ENCODE measurements at regions not wholly inside any gene's neighbourhood (a gene's known extent, or its start where the extent isn't known, plus 50 kb on each side); places are given as distances from the start of the nearest gene placed in this dataset.

DNA sequence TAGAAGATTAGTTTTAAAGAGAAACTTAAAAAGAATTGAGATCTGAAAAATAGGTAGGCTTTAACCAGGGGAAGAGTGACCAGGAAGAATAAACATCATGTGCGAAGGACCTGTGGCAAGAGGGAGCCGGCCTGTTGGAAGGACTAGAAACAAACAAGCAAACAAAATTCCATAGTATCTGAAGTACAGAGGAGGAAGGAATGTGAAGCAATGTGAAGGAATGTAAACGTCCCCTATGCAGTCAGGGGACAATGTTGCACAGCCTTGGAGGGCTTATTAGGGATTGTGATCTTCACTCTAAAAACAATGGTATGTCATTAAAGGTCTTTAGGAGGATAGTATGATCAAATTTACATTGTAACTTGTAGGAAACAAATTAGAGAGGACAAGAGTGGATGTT, 84.4 kb upstream of the PLCL2 start:
- Histone ChIP-seq H3K4me2 (ENCODE audit: low read depth, low read length, poor library complexity, severe bottlenecking) (no peak overlapping the region), H3K36me3 (ENCODE audit: insufficient read depth, low read length) (no peaks in the 10 kb centered on the region), H3K9me2 (replicated peaks; ENCODE audit: insufficient read depth, low read length) (no peaks in the 10 kb centered on the region), H3K4me1 (ENCODE audit: low read length) (peaks cover 4% of the 10 kb centered on the region), H3K9ac (ENCODE audit: low read length) (no peak overlapping the region), H3K27me3 (ENCODE audit: low read length) (no peaks in the 10 kb centered on the region), H3K9me3 (ENCODE audit: low read length) (no peaks in the 10 kb centered on the region), H2AFZ (ENCODE audit: low read length) (no peak overlapping the region), H4K20me1 (ENCODE audit: insufficient read depth, low read depth, low read length) (no peaks in the 10 kb centered on the region), H3K27ac (ENCODE audit: low read length) (no peak overlapping the region), H3K4me3 (ENCODE audit: low read length) (no peak overlapping the region), H3K79me2 (ENCODE audit: low read length) (no peaks in the 10 kb centered on the region)
- no peak for DNase-seq

DNA sequence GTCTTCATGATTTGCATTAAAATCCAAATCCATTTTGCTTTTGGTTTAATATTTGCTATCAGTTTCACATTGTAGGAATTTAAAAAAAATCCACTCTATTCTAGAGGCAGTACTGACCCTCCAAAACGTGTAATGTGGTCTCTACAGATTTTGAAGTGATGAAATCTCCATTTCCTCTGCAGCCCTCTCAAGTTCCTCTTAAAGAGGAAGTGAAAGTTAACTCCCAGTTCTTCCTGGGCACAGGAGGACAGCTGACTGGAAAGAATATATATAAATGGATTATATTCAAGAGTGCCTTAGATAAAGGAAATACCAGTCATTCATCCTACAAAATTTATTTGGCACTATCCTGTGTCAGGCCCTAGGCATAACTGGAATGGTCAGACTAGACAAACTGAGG, 83.5 kb upstream of the PLCL2 start:
- no peaks in the 10 kb centered on the region for H3K9me3 ChIP-seq (ENCODE audit: low read length)
- H3K9ac ChIP-seq (ENCODE audit: low read length): no peak overlapping the region
- H3K36me3 ChIP-seq (ENCODE audit: insufficient read depth, low read length): no peaks in the 10 kb centered on the region
- H3K79me2 ChIP-seq (ENCODE audit: low read length): no peaks in the 10 kb centered on the region
- no peak overlapping the region for H3K4me3 ChIP-seq (ENCODE audit: low read length)
- H3K27me3 ChIP-seq (ENCODE audit: low read length): no peaks in the 10 kb centered on the region
- H3K4me1 ChIP-seq (ENCODE audit: low read length): peaks cover 4% of the 10 kb centered on the region
- DNase-seq: no peak
- no peak overlapping the region for H2AFZ ChIP-seq (ENCODE audit: low read length)
- no peaks in the 10 kb centered on the region for H3K9me2 ChIP-seq (replicated peaks; ENCODE audit: insufficient read depth, low read length)
- no peak overlapping the region for H3K27ac ChIP-seq (ENCODE audit: low read length)
- H4K20me1 ChIP-seq (ENCODE audit: insufficient read depth, low read depth, low read length): no peaks in the 10 kb centered on the region
- no peak overlapping the region for H3K4me2 ChIP-seq (ENCODE audit: low read depth, low read length, poor library complexity, severe bottlenecking)

DNA sequence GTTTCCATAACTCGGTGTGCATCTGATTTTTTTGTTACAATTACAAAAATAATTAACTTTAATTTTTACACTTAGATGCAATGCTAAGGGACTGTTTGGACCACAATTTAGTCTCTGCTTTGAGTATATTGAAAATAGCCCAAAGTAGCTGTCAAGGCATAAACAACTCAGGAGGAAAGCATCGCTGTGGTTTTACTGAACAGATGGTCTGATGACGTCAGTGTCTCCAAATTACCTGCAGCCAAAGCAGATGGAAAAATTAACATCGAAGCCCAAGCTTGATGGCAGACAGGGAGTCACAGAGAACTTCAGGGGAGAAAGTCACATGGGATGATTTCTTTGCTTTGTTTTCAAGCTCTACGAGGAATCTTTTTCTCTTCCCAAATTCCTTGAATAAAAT, 83.1 kb upstream of the PLCL2 start:
- Histone ChIP-seq H3K9me3 (ENCODE audit: low read length) (no peaks in the 10 kb centered on the region), H3K27ac (ENCODE audit: low read length) (no peak overlapping the region), H3K9me2 (replicated peaks; ENCODE audit: insufficient read depth, low read length) (no peaks in the 10 kb centered on the region), H3K9ac (ENCODE audit: low read length) (no peak overlapping the region), H3K4me3 (ENCODE audit: low read length) (no peak overlapping the region), H3K4me2 (ENCODE audit: low read depth, low read length, poor library complexity, severe bottlenecking) (no peak overlapping the region), H2AFZ (ENCODE audit: low read length) (no peak overlapping the region), H3K27me3 (ENCODE audit: low read length) (no peaks in the 10 kb centered on the region), H3K36me3 (ENCODE audit: insufficient read depth, low read length) (no peaks in the 10 kb centered on the region), H4K20me1 (ENCODE audit: insufficient read depth, low read depth, low read length) (no peaks in the 10 kb centered on the region), H3K79me2 (ENCODE audit: low read length) (no peaks in the 10 kb centered on the region), H3K4me1 (ENCODE audit: low read length) (peaks cover 4% of the 10 kb centered on the region)
- DNase-seq: no peak

DNA sequence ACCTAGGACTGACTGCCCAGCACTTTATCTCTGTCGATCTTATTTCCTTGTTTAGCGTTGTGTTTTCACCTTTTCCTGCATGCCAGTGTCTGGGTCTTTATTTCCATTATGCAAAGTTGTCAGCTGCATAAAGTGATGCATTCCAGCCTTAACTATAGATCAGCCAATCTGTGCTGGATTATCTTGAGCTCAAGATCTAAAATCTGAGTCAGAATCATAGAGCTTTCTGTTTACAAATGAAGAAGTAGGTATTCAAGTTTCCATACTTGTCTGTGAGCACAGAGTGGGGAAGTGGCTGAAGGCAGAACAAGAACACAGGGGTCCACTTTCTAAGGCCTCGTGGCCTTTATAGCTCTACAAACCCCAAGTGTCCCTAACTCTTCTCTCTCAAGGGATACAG, 82.4 kb upstream of the PLCL2 start:
- Histone ChIP-seq H3K9me2 (replicated peaks; ENCODE audit: insufficient read depth, low read length) (no peaks in the 10 kb centered on the region), H4K20me1 (ENCODE audit: insufficient read depth, low read depth, low read length) (no peaks in the 10 kb centered on the region), H3K36me3 (ENCODE audit: insufficient read depth, low read length) (no peaks in the 10 kb centered on the region), H3K9me3 (ENCODE audit: low read length) (no peaks in the 10 kb centered on the region), H3K79me2 (ENCODE audit: low read length) (no peaks in the 10 kb centered on the region), H3K27ac (ENCODE audit: low read length) (no peak overlapping the region), H3K27me3 (ENCODE audit: low read length) (no peaks in the 10 kb centered on the region), H3K4me3 (ENCODE audit: low read length) (no peak overlapping the region), H2AFZ (ENCODE audit: low read length) (no peak overlapping the region), H3K4me1 (ENCODE audit: low read length) (peaks cover 4% of the 10 kb centered on the region), H3K9ac (ENCODE audit: low read length) (no peak overlapping the region), H3K4me2 (ENCODE audit: low read depth, low read length, poor library complexity, severe bottlenecking) (no peak overlapping the region)
- no peak for DNase-seq

DNA sequence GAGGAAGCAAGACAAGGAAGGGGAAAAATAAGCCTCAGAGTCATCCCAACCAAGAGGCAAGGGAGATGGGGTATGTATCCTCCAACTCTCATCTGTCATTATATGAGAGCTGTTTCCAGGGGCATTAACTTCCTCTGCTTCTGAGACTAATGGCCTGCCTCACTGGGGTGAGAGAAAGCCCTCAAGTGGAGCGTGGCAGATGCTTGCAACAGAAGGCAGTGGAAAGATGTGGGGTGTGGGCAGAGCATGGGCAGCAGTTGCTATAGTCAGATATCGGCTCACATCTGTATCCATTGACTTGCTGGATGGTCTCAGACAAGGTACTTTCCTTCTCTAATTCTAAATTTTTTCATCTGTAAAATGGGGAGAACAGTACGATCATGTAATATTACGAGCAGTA, 81.7 kb upstream of the PLCL2 start:
- Histone ChIP-seq H3K4me2 (ENCODE audit: low read depth, low read length, poor library complexity, severe bottlenecking) (no peak overlapping the region), H3K9me2 (replicated peaks; ENCODE audit: insufficient read depth, low read length) (no peaks in the 10 kb centered on the region), H3K4me3 (ENCODE audit: low read length) (no peak overlapping the region), H3K4me1 (ENCODE audit: low read length) (peaks cover 4% of the 10 kb centered on the region), H3K27ac (ENCODE audit: low read length) (no peak overlapping the region), H3K79me2 (ENCODE audit: low read length) (no peaks in the 10 kb centered on the region), H2AFZ (ENCODE audit: low read length) (no peak overlapping the region), H3K36me3 (ENCODE audit: insufficient read depth, low read length) (no peaks in the 10 kb centered on the region), H3K9ac (ENCODE audit: low read length) (no peak overlapping the region), H3K9me3 (ENCODE audit: low read length) (no peaks in the 10 kb centered on the region), H4K20me1 (ENCODE audit: insufficient read depth, low read depth, low read length) (no peaks in the 10 kb centered on the region), H3K27me3 (ENCODE audit: low read length) (no peaks in the 10 kb centered on the region)
- DNase-seq: no peak

GRCh38 chr3:16807391-16807790, 77.4 kb upstream of the PLCL2 start:
- H3K4me3 ChIP-seq (ENCODE audit: low read length): no peak overlapping the region
- no peaks in the 10 kb centered on the region for H3K79me2 ChIP-seq (ENCODE audit: low read length)
- H3K27ac ChIP-seq (ENCODE audit: low read length): no peak overlapping the region
- no peaks in the 10 kb centered on the region for H3K4me1 ChIP-seq (ENCODE audit: low read length)
- no peak for DNase-seq
- H3K9me2 ChIP-seq (replicated peaks; ENCODE audit: insufficient read depth, low read length): no peaks in the 10 kb centered on the region
- H2AFZ ChIP-seq (ENCODE audit: low read length): no peak overlapping the region
- H4K20me1 ChIP-seq (ENCODE audit: insufficient read depth, low read depth, low read length): no peaks in the 10 kb centered on the region
- no peaks in the 10 kb centered on the region for H3K36me3 ChIP-seq (ENCODE audit: insufficient read depth, low read length)
- no peak overlapping the region for H3K4me2 ChIP-seq (ENCODE audit: low read depth, low read length, poor library complexity, severe bottlenecking)
- H3K9me3 ChIP-seq (ENCODE audit: low read length): no peaks in the 10 kb centered on the region
- no peak overlapping the region for H3K9ac ChIP-seq (ENCODE audit: low read length)
- no peaks in the 10 kb centered on the region for H3K27me3 ChIP-seq (ENCODE audit: low read length)

DNA sequence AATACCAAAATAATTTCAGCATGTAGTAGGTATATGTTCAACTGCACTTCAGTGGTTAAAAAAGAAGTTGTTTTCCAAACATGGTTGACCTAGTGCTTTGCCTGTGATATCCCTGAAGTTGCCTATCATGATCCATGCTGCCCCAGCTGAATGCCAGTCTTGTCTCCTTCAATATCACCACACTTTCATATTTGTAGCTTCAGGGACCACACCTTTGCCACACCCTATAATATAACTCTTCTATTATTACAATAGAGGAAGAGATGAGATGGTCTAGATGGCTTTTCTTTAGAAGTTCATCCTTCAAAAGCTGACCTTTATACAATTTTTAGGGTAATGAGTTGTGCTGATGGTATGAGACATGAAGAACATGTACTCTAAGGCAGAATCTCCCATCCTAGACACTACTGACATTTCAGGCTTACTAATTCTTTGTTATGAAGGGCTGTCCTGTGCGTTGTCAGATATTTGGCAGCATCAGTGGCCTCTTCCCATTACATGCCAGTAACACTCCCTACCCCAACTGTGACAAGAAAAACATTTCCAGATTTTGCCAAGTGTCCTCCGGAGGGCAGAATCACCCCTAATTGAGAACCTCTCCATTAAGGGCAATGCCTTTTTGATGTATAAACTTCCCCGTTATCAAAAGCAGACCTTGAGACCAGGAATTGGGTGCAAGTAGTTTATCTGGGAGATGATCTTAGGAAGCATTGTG, 76.2 kb upstream of the PLCL2 start:
- no peaks in the 10 kb centered on the region for H3K27me3 ChIP-seq (ENCODE audit: low read length)
- DNase-seq: no peak
- no peak overlapping the region for H3K27ac ChIP-seq (ENCODE audit: low read length)
- no peak overlapping the region for H3K4me3 ChIP-seq (ENCODE audit: low read length)
- no peaks in the 10 kb centered on the region for H4K20me1 ChIP-seq (ENCODE audit: insufficient read depth, low read depth, low read length)
- H3K4me2 ChIP-seq (ENCODE audit: low read depth, low read length, poor library complexity, severe bottlenecking): no peak overlapping the region
- H3K79me2 ChIP-seq (ENCODE audit: low read length): no peaks in the 10 kb centered on the region
- no peaks in the 10 kb centered on the region for H3K4me1 ChIP-seq (ENCODE audit: low read length)
- no peaks in the 10 kb centered on the region for H3K9me3 ChIP-seq (ENCODE audit: low read length)
- H3K9me2 ChIP-seq (replicated peaks; ENCODE audit: insufficient read depth, low read length): no peaks in the 10 kb centered on the region
- H3K9ac ChIP-seq (ENCODE audit: low read length): no peak overlapping the region
- H3K36me3 ChIP-seq (ENCODE audit: insufficient read depth, low read length): no peaks in the 10 kb centered on the region
- no peak overlapping the region for H2AFZ ChIP-seq (ENCODE audit: low read length)

DNA sequence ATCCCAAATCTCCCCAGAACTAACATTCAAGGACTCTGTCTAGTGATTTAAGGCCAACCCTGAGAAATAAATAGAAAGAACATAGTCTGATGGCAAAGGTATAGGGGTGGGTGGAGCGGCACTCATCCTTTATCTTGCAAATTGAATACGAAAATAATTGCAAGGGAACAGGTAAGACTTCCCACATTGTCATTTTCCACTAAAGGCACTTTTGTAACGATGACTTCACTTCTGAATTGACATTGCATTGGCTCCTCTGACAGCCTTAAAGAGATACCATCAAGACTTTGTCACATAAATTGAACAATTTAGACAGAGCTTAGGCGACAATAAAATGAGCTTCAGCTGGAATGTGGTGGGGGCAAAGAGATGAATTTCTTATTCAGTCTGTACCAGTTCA, 75.3 kb upstream of the PLCL2 start:
- Histone ChIP-seq H2AFZ (ENCODE audit: low read length) (no peak overlapping the region), H3K4me1 (ENCODE audit: low read length) (no peaks in the 10 kb centered on the region), H3K4me3 (ENCODE audit: low read length) (no peak overlapping the region), H3K9me2 (replicated peaks; ENCODE audit: insufficient read depth, low read length) (no peaks in the 10 kb centered on the region), H3K4me2 (ENCODE audit: low read depth, low read length, poor library complexity, severe bottlenecking) (no peak overlapping the region), H3K27me3 (ENCODE audit: low read length) (no peaks in the 10 kb centered on the region), H3K36me3 (ENCODE audit: insufficient read depth, low read length) (no peaks in the 10 kb centered on the region), H3K79me2 (ENCODE audit: low read length) (no peaks in the 10 kb centered on the region), H4K20me1 (ENCODE audit: insufficient read depth, low read depth, low read length) (no peaks in the 10 kb centered on the region), H3K9ac (ENCODE audit: low read length) (no peak overlapping the region), H3K9me3 (ENCODE audit: low read length) (no peaks in the 10 kb centered on the region), H3K27ac (ENCODE audit: low read length) (no peak overlapping the region)
- DNase-seq: no peak

GRCh38 chr3:16809993-16810392, 74.8 kb upstream of the PLCL2 start:
- H3K4me2 ChIP-seq (ENCODE audit: low read depth, low read length, poor library complexity, severe bottlenecking): no peak overlapping the region
- no peaks in the 10 kb centered on the region for H3K27me3 ChIP-seq (ENCODE audit: low read length)
- no peaks in the 10 kb centered on the region for H4K20me1 ChIP-seq (ENCODE audit: insufficient read depth, low read depth, low read length)
- H3K9me3 ChIP-seq (ENCODE audit: low read length): no peaks in the 10 kb centered on the region
- H3K4me1 ChIP-seq (ENCODE audit: low read length): no peaks in the 10 kb centered on the region
- no peak overlapping the region for H3K27ac ChIP-seq (ENCODE audit: low read length)
- no peak overlapping the region for H3K9ac ChIP-seq (ENCODE audit: low read length)
- H3K36me3 ChIP-seq (ENCODE audit: insufficient read depth, low read length): no peaks in the 10 kb centered on the region
- H3K9me2 ChIP-seq (replicated peaks; ENCODE audit: insufficient read depth, low read length): no peaks in the 10 kb centered on the region
- no peaks in the 10 kb centered on the region for H3K79me2 ChIP-seq (ENCODE audit: low read length)
- H2AFZ ChIP-seq (ENCODE audit: low read length): no peak overlapping the region
- DNase-seq: no peak
- no peak overlapping the region for H3K4me3 ChIP-seq (ENCODE audit: low read length)

Data from Karpas-422 (cell line).